DND-41 (cell line): ENCODE measurements at regions not wholly inside any gene's neighbourhood (a gene's known extent, or its start where the extent isn't known, plus 50 kb on each side); places are given as distances from the start of the nearest gene placed in this dataset.
"Not testable (repeated sequence)": the region's sequence is repeated elsewhere in the genome, so short reads cannot be mapped to it uniquely, and the experiment has no call there.

Experiments
- ATAC-seq: fragments of 200-7000 bp; cut with Tn5 transposase; 3 replicates; pipeline ENCODE4 v1.9.1; 2021; ENCODE audit warnings: low read depth; ENCODE audit not compliant: insufficient read depth
- DNase-seq: peaks from one replicate; pipeline ENCODE4 v3.0.0-alpha.2; 2020
- H2AFZ ChIP-seq: 2 replicates; pipeline ENCODE4 v1.6.0; 2012; ENCODE audit warnings: low read depth, low read length
- H3K27ac ChIP-seq: 2 replicates; pipeline ENCODE4 v1.5.1; 2012; ENCODE audit warnings: low read length, inconsistent platforms
- H3K27me3 ChIP-seq: fragments of 200-600 bp; sonication (generic); 2 replicates; pipeline ENCODE4 v1.6.0; 2012; ENCODE audit warnings: low read length, mild to moderate bottlenecking, inconsistent platforms; ENCODE audit not compliant: insufficient read depth, poor library complexity
- H3K36me3 ChIP-seq: 2 replicates; pipeline ENCODE4 v1.5.1; 2012; ENCODE audit warnings: low read length, inconsistent platforms; ENCODE audit not compliant: insufficient read depth
- H3K4me1 ChIP-seq: 2 replicates; pipeline ENCODE4 v1.5.1; 2012; ENCODE audit warnings: mild to moderate bottlenecking, low read length; ENCODE audit not compliant: insufficient read depth
- H3K4me2 ChIP-seq: 2 replicates; pipeline ENCODE4 v1.6.0; 2012; ENCODE audit warnings: mild to moderate bottlenecking, moderate library complexity, low read length, inconsistent platforms; ENCODE audit not compliant: insufficient read depth
- H3K4me3 ChIP-seq, 2 experiments: fragments of 200-600 bp in 1 of 2; shearing (Covaris generic) in 1 of 2; 2 replicates each; pipeline ENCODE4 v1.5.1; 2012 to 2016; ENCODE audit warnings: inconsistent platforms in 2 of 2, low read length in 2 of 2, mild to moderate bottlenecking in 2 of 2, low read depth in 1 of 2, moderate library complexity in 1 of 2
- H3K79me2 ChIP-seq: 2 replicates; pipeline ENCODE4 v1.6.0; 2012; ENCODE audit warnings: low read length, inconsistent platforms; ENCODE audit not compliant: insufficient read depth
- H3K9ac ChIP-seq: 2 replicates; pipeline ENCODE4 v1.6.0; 2012; ENCODE audit warnings: low read depth, mild to moderate bottlenecking, inconsistent platforms, low read length, moderate library complexity
- H3K9me3 ChIP-seq: 2 replicates; pipeline ENCODE4 v1.5.1; 2012; ENCODE audit warnings: low read length, moderate library complexity, mild to moderate bottlenecking, inconsistent platforms; ENCODE audit not compliant: insufficient read depth, severe bottlenecking
- H4K20me1 ChIP-seq: 2 replicates; pipeline ENCODE4 v1.6.0; 2012; ENCODE audit warnings: low read length; ENCODE audit not compliant: insufficient read depth
- CTCF ChIP-seq: IDR thresholded peaks from 2 replicates; pipeline ENCODE4 v1.5.1; 2012; ENCODE audit warnings: borderline replicate concordance, low read length, moderate library complexity, mild to moderate bottlenecking; ENCODE audit not compliant: poor library complexity, severe bottlenecking; ENCODE audit errors: extremely low read depth
- EZH2 ChIP-seq: IDR thresholded peaks from 3 replicates; pipeline ENCODE4 v1.6.1; 2012; ENCODE audit warnings: borderline replicate concordance, low read depth, mild to moderate bottlenecking, moderate library complexity, low read length, inconsistent platforms; ENCODE audit not compliant: severe bottlenecking

- Histone ChIP-seq H3K36me3 (no peaks in the 10 kb centered on the region), H3K27ac (no peak overlapping the region), H3K4me1 (no peaks in the 10 kb centered on the region), H2AFZ (no peak overlapping the region), H3K27me3 (no peaks in the 10 kb centered on the region), H3K4me2 (no peak overlapping the region), H3K4me3 (no peak overlapping the region), H3K9me3 (no peaks in the 10 kb centered on the region), H3K9ac (no peak overlapping the region), H3K79me2 (no peaks in the 10 kb centered on the region), H4K20me1 (no peaks in the 10 kb centered on the region)
- DNase-seq (no peak), ATAC-seq (no peak)
- no peak for TF ChIP-seq EZH2
- no peak for TF ChIP-seq CTCF
Measured at GRCh38 chr5:87733897-87734296, 321.2 kb upstream of the CCNH start.

- no peak overlapping the region for H3K4me3 ChIP-seq
- no peak overlapping the region for H3K9ac ChIP-seq
- no peaks in the 10 kb centered on the region for H3K27me3 ChIP-seq
- no peak for ATAC-seq
- no peak overlapping the region for H3K4me2 ChIP-seq
- no peak overlapping the region for H2AFZ ChIP-seq
- no peak for DNase-seq
- no peaks in the 10 kb centered on the region for H3K36me3 ChIP-seq
- no peaks in the 10 kb centered on the region for H4K20me1 ChIP-seq
- TF ChIP-seq EZH2 = no peak
- TF ChIP-seq CTCF = no peak
- no peak overlapping the region for H3K27ac ChIP-seq
- H3K79me2 ChIP-seq = no peaks in the 10 kb centered on the region
- H3K4me1 ChIP-seq = no peaks in the 10 kb centered on the region
- H3K9me3 ChIP-seq = no peaks in the 10 kb centered on the region
Measured at GRCh38 chr5:87732875-87733768, 320.4 kb upstream of the CCNH start.

- H3K27ac ChIP-seq = no peak overlapping the region
- TF ChIP-seq EZH2 = no peak
- H3K4me1 ChIP-seq = no peaks in the 10 kb centered on the region
- no peaks in the 10 kb centered on the region for H3K27me3 ChIP-seq
- H3K9ac ChIP-seq = no peak overlapping the region
- H3K9me3 ChIP-seq = no peaks in the 10 kb centered on the region
- H3K4me3 ChIP-seq = no peak overlapping the region
- no peak for DNase-seq
- no peak overlapping the region for H2AFZ ChIP-seq
- no peaks in the 10 kb centered on the region for H3K79me2 ChIP-seq
- H4K20me1 ChIP-seq = no peaks in the 10 kb centered on the region
- ATAC-seq = no peak
- H3K36me3 ChIP-seq = no peaks in the 10 kb centered on the region
- H3K4me2 ChIP-seq = no peak overlapping the region
Measured at GRCh38 chr5:87729781-87730180, 317.1 kb upstream of the CCNH start.

- Histone ChIP-seq H3K79me2 (no peaks in the 10 kb centered on the region), H3K9me3 (peaks cover 6% of the 10 kb centered on the region), H3K4me2 (no peak overlapping the region), H2AFZ (no peak overlapping the region), H4K20me1 (no peaks in the 10 kb centered on the region), H3K36me3 (no peaks in the 10 kb centered on the region), H3K27ac (no peak overlapping the region), H3K27me3 (no peaks in the 10 kb centered on the region), H3K9ac (no peak overlapping the region), H3K4me3 (no peak overlapping the region), H3K4me1 (no peaks in the 10 kb centered on the region)
- DNase-seq = no peak
- no peak for ATAC-seq
- no peak for TF ChIP-seq CTCF
- TF ChIP-seq EZH2 = no peak
Measured at GRCh38 chr5:87722286-87722685, 309.6 kb upstream of the CCNH start.

GRCh38 chr5:87718224-87718925, 305.6 kb upstream of the CCNH start:
- not testable (repeated sequence) for H3K9me3 ChIP-seq, H3K9ac ChIP-seq, H3K4me1 ChIP-seq, H3K27me3 ChIP-seq, H3K27ac ChIP-seq, DNase-seq, H3K4me2 ChIP-seq, H4K20me1 ChIP-seq, H3K36me3 ChIP-seq, H2AFZ ChIP-seq, H3K4me3 ChIP-seq, ATAC-seq, H3K79me2 ChIP-seq
